OCI-LY7 (cell line): ENCODE measurements at regions not wholly inside any gene's neighbourhood (a gene's known extent, or its start where the extent isn't known, plus 50 kb on each side); places are given as distances from the start of the nearest gene placed in this dataset.

Experiments used
- CTCF ChIP-seq: fragments of 200-600 bp; sonication (generic); conservative IDR thresholded peaks from 2 replicates; pipeline ENCODE4 v1.5.1; 2014; ENCODE audit warnings: mild to moderate bottlenecking, antibody characterized with exemption, low read length, moderate library complexity, mixed read lengths
- EZH2phosphoT487 ChIP-seq: fragments of 200-600 bp; sonication (generic); IDR thresholded peaks from 2 replicates; pipeline ENCODE4 v1.6.1; 2018; ENCODE audit warnings: low read depth, borderline replicate concordance, mild to moderate bottlenecking, mixed run types, antibody characterized with exemption, low read length, moderate library complexity, mixed read lengths

GRCh38 chr17:51427323-51427811 lies 167.0 kb downstream of the UTP18 start:
- TF ChIP-seq CTCF: no peak
- TF ChIP-seq EZH2phosphoT487: no peak
